ENCODE measurements at regions not wholly inside any gene's neighbourhood (a gene's known extent, or its start where the extent isn't known, plus 50 kb on each side); places are given as distances from the start of the nearest gene placed in this dataset.

- no TSS peak for BruUV-seq (replicated peaks)
- Histone ChIP-seq H4K91ac (ENCODE audit: insufficient read depth, low read depth, low read length) (no peak overlapping the region), H3K27ac (ENCODE audit: insufficient read depth, low read length) (no peak overlapping the region), H2AK5ac (ENCODE audit: low read depth, low read length) (no peak overlapping the region), H4K8ac (ENCODE audit: low read depth in 2 of 2, low read length in 2 of 2) (no peak overlapping the region), H3K4ac (ENCODE audit: low read depth, low read length) (no peak overlapping the region), H3K36me3 (ENCODE audit: control insufficient read depth, insufficient read depth, low read length) (no peaks in the 10 kb centered on the region), H2BK120ac (ENCODE audit: low read depth, low read length) (no peak overlapping the region), H2BK5ac (ENCODE audit: low read depth, low read length, poor library complexity, severe bottlenecking) (no peak overlapping the region), H3K4me1 (ENCODE audit: control insufficient read depth, insufficient read depth, low read length) (no peaks in the 10 kb centered on the region), H3K4me3 (ENCODE audit: insufficient read depth, low read depth, low read length) (no peak overlapping the region), H3K9me1 (ENCODE audit: insufficient read depth, low read length) (no peaks in the 10 kb centered on the region), H3K79me1 (ENCODE audit: low read depth in 1 of 2, low read length in 2 of 2) (no peaks in the 10 kb centered on the region), H3K27me3 (ENCODE audit: control insufficient read depth, insufficient read depth, low read length) (no peaks in the 10 kb centered on the region), H4K20me1 (ENCODE audit: insufficient read depth, low read length) (no peaks in the 10 kb centered on the region), H3K56ac (ENCODE audit: extremely low read depth, insufficient read depth, low read length) (no peak overlapping the region), H3K9me3 (ENCODE audit: control insufficient read depth, insufficient read depth, low read length) (0 out of 2 replicates have a peak, but pooled peaks cover 2% of the 10 kb centered on the region), H3K14ac (replicated peaks; ENCODE audit: low read depth, low read length) (no peak overlapping the region), H3K4me2 (ENCODE audit: low read depth, low read length) (no peak overlapping the region), H2AK9ac (replicated peaks; ENCODE audit: low read depth, low read length, poor library complexity) (no peak overlapping the region), H2AFZ (replicated peaks; ENCODE audit: low read length, poor library complexity) (no peak overlapping the region), H4K5ac (ENCODE audit: low read depth, low read length) (no peak overlapping the region), H3K23ac (ENCODE audit: low read depth, low read length) (no peak overlapping the region), H2BK15ac (ENCODE audit: low read depth, low read length) (no peak overlapping the region), H3K18ac (ENCODE audit: low read depth, low read length) (no peak overlapping the region), H2BK20ac (ENCODE audit: low read depth, low read length) (no peak overlapping the region), H3K9ac (ENCODE audit: low read depth, low read length) (no peak overlapping the region)
- no CpG with 5 or more reads among the region's 2 CpGs for WGBS, 2 experiments (ENCODE audit: extremely low coverage in 2 of 2, insufficient read length in 1 of 2)
- intact Hi-C loops (cut with micrococcal nuclease) (no loop called here), dilution Hi-C loops (cut with HindIII; ENCODE audit: low sequenced_read_pairs, unreplicated experiment) (no loop called here), in situ Hi-C loops (cut with MboI; ENCODE audit: low sequenced_read_pairs) (no loop called here)
- ATAC-seq (ENCODE audit: low read depth): no peak
- POLR2A ChIA-PET (ENCODE audit: unreplicated experiment): no interaction called here
- TF ChIP-seq FOS (IDR thresholded peaks at IDR 0.05; ENCODE audit: low read depth, low read length) (no peak), RCOR1 (IDR thresholded peaks at IDR 0.05; ENCODE audit: insufficient replicate concordance, low read length) (no peak), CTCF (conservative IDR thresholded peaks at IDR 0.05; ENCODE audit: low read depth, low read length) (no peak), RFX5 (IDR thresholded peaks at IDR 0.05; ENCODE audit: low read depth, low read length) (no peak)
- CTCF ChIA-PET: no interaction called here
- DNase-seq: no peak
Measured at GRCh38 chr2:78082555-78082954, 560.4 kb upstream of the LRRTM4 start.

Data from IMR-90 (cell line).